IPS-18a (cell line): ENCODE measurements at regions not wholly inside any gene's neighbourhood (a gene's known extent, or its start where the extent isn't known, plus 50 kb on each side); places are given as distances from the start of the nearest gene placed in this dataset.
"Not testable (repeated sequence)": the region's sequence is repeated elsewhere in the genome, so short reads cannot be mapped to it uniquely, and the experiment has no call there.

ENCODE experiments used
- H3K27ac ChIP-seq: one replicate; pipeline ENCODE4 v1.5.1; 2013; ENCODE audit warnings: low read length
- H3K27me3 ChIP-seq: one replicate; pipeline ENCODE4 v1.6.1; 2013; ENCODE audit warnings: mild to moderate bottlenecking, low read length; ENCODE audit not compliant: control insufficient read depth, insufficient read depth
- H3K36me3 ChIP-seq: one replicate; pipeline ENCODE4 v1.6.1; 2013; ENCODE audit warnings: low read depth, low read length; ENCODE audit not compliant: control insufficient read depth
- H3K4me1 ChIP-seq: one replicate; pipeline ENCODE4 v1.6.1; 2013; ENCODE audit warnings: low read depth, low read length; ENCODE audit not compliant: control insufficient read depth
- H3K4me3 ChIP-seq: one replicate; pipeline ENCODE4 v1.5.1; 2013; ENCODE audit warnings: low read length
- H3K9ac ChIP-seq: one replicate; pipeline ENCODE4 v1.6.1; 2013; ENCODE audit warnings: mild to moderate bottlenecking, low read length, moderate library complexity
- H3K9me3 ChIP-seq: one replicate; pipeline ENCODE4 v1.6.1; 2013; ENCODE audit warnings: low read depth, low read length; ENCODE audit not compliant: control insufficient read depth

GRCh38 chr2:208892203-208892602 is 485.6 kb downstream of the PTH2R start:
- Histone ChIP-seq H3K9me3 (no peaks in the 10 kb centered on the region), H3K36me3 (no peaks in the 10 kb centered on the region), H3K4me3 (no peak overlapping the region), H3K4me1 (peaks cover 9% of the 10 kb centered on the region), H3K27me3 (no peaks in the 10 kb centered on the region), H3K27ac (no peak overlapping the region), H3K9ac (no peak overlapping the region)

- Histone ChIP-seq H3K9ac (no peak overlapping the region), H3K27me3 (no peaks in the 10 kb centered on the region), H3K4me3 (no peak overlapping the region), H3K27ac (no peak overlapping the region), H3K4me1 (no peaks in the 10 kb centered on the region), H3K9me3 (no peaks in the 10 kb centered on the region), H3K36me3 (no peaks in the 10 kb centered on the region)
Observed at GRCh38 chr2:208906330-208906729, 499.7 kb downstream of the PTH2R start.

GRCh38 chr2:208915401-208915800 is 508.4 kb upstream of the MAP2 start:
- Histone ChIP-seq H3K9ac (no peak overlapping the region), H3K36me3 (no peaks in the 10 kb centered on the region), H3K9me3 (no peaks in the 10 kb centered on the region), H3K4me3 (no peak overlapping the region), H3K4me1 (no peaks in the 10 kb centered on the region), H3K27ac (no peak overlapping the region), H3K27me3 (no peaks in the 10 kb centered on the region)

- Histone ChIP-seq H3K9me3 (peaks cover 5% of the 10 kb centered on the region), H3K4me1 (no peaks in the 10 kb centered on the region), H3K27me3 (no peaks in the 10 kb centered on the region), H3K27ac (no peak overlapping the region), H3K4me3 (no peak overlapping the region), H3K9ac (no peak overlapping the region), H3K36me3 (no peaks in the 10 kb centered on the region)
Observed at GRCh38 chr2:208916881-208917280, 507.0 kb upstream of the MAP2 start.

- H3K36me3 ChIP-seq, H3K9me3 ChIP-seq, H3K4me1 ChIP-seq, H3K4me3 ChIP-seq, H3K27me3 ChIP-seq, H3K27ac ChIP-seq, H3K9ac ChIP-seq: not testable (repeated sequence)
Observed at GRCh38 chr2:208921358-208921757, 502.5 kb upstream of the MAP2 start.

- Histone ChIP-seq H3K27ac (no peak overlapping the region), H3K9me3 (no peaks in the 10 kb centered on the region), H3K4me3 (no peak overlapping the region), H3K9ac (no peak overlapping the region), H3K36me3 (no peaks in the 10 kb centered on the region), H3K27me3 (no peaks in the 10 kb centered on the region), H3K4me1 (no peaks in the 10 kb centered on the region)
Observed at GRCh38 chr2:208927867-208928266, 496.0 kb upstream of the MAP2 start.

GRCh38 chr2:208929139-208929864 is 494.5 kb upstream of the MAP2 start:
- Histone ChIP-seq H3K4me1 (no peaks in the 10 kb centered on the region), H3K27ac (no peak overlapping the region), H3K9ac (no peak overlapping the region), H3K4me3 (no peak overlapping the region), H3K9me3 (no peaks in the 10 kb centered on the region), H3K36me3 (no peaks in the 10 kb centered on the region), H3K27me3 (no peaks in the 10 kb centered on the region)

- H3K9me3 ChIP-seq, result no peaks in the 10 kb centered on the region
- H3K36me3 ChIP-seq, result no peaks in the 10 kb centered on the region
- no peak overlapping the region for H3K4me3 ChIP-seq
- H3K4me1 ChIP-seq, result no peaks in the 10 kb centered on the region
- H3K27ac ChIP-seq, result no peak overlapping the region
- no peaks in the 10 kb centered on the region for H3K27me3 ChIP-seq
- H3K9ac ChIP-seq, result no peak overlapping the region
Observed at GRCh38 chr2:208929894-208930427, 493.9 kb upstream of the MAP2 start.

GRCh38 chr2:208935531-208935930 is 488.3 kb upstream of the MAP2 start:
- H3K27ac ChIP-seq, result no peak overlapping the region
- H3K9me3 ChIP-seq, result no peaks in the 10 kb centered on the region
- no peaks in the 10 kb centered on the region for H3K36me3 ChIP-seq
- no peak overlapping the region for H3K4me3 ChIP-seq
- H3K4me1 ChIP-seq, result no peaks in the 10 kb centered on the region
- no peak overlapping the region for H3K9ac ChIP-seq
- H3K27me3 ChIP-seq, result no peaks in the 10 kb centered on the region

GRCh38 chr2:208937521-208937920 is 486.3 kb upstream of the MAP2 start:
- H3K9me3 ChIP-seq, result no peaks in the 10 kb centered on the region
- no peak overlapping the region for H3K4me3 ChIP-seq
- no peaks in the 10 kb centered on the region for H3K4me1 ChIP-seq
- H3K9ac ChIP-seq, result no peak overlapping the region
- no peaks in the 10 kb centered on the region for H3K36me3 ChIP-seq
- H3K27me3 ChIP-seq, result no peaks in the 10 kb centered on the region
- H3K27ac ChIP-seq, result no peak overlapping the region

- H3K27me3 ChIP-seq, result no peaks in the 10 kb centered on the region
- H3K9me3 ChIP-seq, result no peaks in the 10 kb centered on the region
- H3K27ac ChIP-seq, result no peak overlapping the region
- H3K4me3 ChIP-seq, result no peak overlapping the region
- no peaks in the 10 kb centered on the region for H3K36me3 ChIP-seq
- H3K4me1 ChIP-seq, result no peaks in the 10 kb centered on the region
- no peak overlapping the region for H3K9ac ChIP-seq
Observed at GRCh38 chr2:208939852-208940251, 484.0 kb upstream of the MAP2 start.

GRCh38 chr2:208945719-208946256 is 478.1 kb upstream of the MAP2 start:
- Histone ChIP-seq H3K4me1 (no peaks in the 10 kb centered on the region), H3K27ac (no peak overlapping the region), H3K4me3 (no peak overlapping the region), H3K9me3 (no peaks in the 10 kb centered on the region), H3K27me3 (no peaks in the 10 kb centered on the region), H3K9ac (no peak overlapping the region), H3K36me3 (no peaks in the 10 kb centered on the region)
